ENCODE measurements at regions not wholly inside any gene's neighbourhood (a gene's known extent, or its start where the extent isn't known, plus 50 kb on each side); places are given as distances from the start of the nearest gene placed in this dataset.

DNA sequence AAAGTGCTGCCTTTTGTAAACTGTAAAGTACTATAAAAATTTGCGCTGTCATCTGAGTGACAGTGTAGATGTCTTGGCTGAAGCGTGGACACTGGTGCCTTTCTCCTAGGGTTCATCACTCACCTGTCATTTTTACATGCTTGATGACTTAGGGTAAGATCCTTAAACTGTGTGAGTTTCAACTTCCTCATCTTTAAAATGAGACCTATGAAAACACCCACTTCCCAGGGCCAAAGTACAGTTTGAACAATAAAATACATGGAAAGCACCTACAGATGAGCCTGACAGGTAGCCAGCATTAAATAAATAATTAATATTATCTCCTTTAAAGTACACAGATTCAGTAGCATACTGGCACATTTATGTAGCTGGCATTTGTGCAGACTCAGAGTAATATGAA lies 309.9 kb downstream of the CHRM3 start:
- no peaks in the 10 kb centered on the region for H3K9me2 ChIP-seq (replicated peaks; ENCODE audit: insufficient read depth, low read length)
- no peaks in the 10 kb centered on the region for H3K27me3 ChIP-seq (replicated peaks; ENCODE audit: insufficient read depth, low read length)
- H3K9me3 ChIP-seq (replicated peaks; ENCODE audit: insufficient read depth, low read length): no peaks in the 10 kb centered on the region
- H3K4me3 ChIP-seq (ENCODE audit: low read length): no peak overlapping the region
- DNase-seq: no peak
- H2AFZ ChIP-seq (ENCODE audit: low read length): no peak overlapping the region
- H3K4me2 ChIP-seq (ENCODE audit: low read depth, low read length): no peak overlapping the region
- no peaks in the 10 kb centered on the region for H3K36me3 ChIP-seq (replicated peaks; ENCODE audit: insufficient read depth, low read length)
- no peaks in the 10 kb centered on the region for H4K20me1 ChIP-seq (ENCODE audit: insufficient read depth, low read length)
- no peaks in the 10 kb centered on the region for H3K79me2 ChIP-seq (ENCODE audit: low read length)
- H3F3A ChIP-seq (ENCODE audit: insufficient read depth, low read length): no peaks in the 10 kb centered on the region
- H3K27ac ChIP-seq (ENCODE audit: low read length): no peak overlapping the region
- no peaks in the 10 kb centered on the region for H3K4me1 ChIP-seq (ENCODE audit: low read length)
- TF ChIP-seq EZH2 (optimal IDR thresholded peaks at IDR 0.05; ENCODE audit: low read depth, low read length): no peak
- no peak for TF ChIP-seq EZH2phosphoT487 (IDR thresholded peaks at IDR 0.05; ENCODE audit: low read length)
- TF ChIP-seq, protein P1, sequence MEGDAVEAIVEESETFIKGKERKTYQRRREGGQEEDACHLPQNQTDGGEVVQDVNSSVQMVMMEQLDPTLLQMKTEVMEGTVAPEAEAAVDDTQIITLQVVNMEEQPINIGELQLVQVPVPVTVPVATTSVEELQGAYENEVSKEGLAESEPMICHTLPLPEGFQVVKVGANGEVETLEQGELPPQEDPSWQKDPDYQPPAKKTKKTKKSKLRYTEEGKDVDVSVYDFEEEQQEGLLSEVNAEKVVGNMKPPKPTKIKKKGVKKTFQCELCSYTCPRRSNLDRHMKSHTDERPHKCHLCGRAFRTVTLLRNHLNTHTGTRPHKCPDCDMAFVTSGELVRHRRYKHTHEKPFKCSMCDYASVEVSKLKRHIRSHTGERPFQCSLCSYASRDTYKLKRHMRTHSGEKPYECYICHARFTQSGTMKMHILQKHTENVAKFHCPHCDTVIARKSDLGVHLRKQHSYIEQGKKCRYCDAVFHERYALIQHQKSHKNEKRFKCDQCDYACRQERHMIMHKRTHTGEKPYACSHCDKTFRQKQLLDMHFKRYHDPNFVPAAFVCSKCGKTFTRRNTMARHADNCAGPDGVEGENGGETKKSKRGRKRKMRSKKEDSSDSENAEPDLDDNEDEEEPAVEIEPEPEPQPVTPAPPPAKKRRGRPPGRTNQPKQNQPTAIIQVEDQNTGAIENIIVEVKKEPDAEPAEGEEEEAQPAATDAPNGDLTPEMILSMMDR (IDR thresholded peaks at IDR 0.05; ENCODE audit: low read length): no peak
- no peak overlapping the region for H3K9ac ChIP-seq (ENCODE audit: low read length)

DNA sequence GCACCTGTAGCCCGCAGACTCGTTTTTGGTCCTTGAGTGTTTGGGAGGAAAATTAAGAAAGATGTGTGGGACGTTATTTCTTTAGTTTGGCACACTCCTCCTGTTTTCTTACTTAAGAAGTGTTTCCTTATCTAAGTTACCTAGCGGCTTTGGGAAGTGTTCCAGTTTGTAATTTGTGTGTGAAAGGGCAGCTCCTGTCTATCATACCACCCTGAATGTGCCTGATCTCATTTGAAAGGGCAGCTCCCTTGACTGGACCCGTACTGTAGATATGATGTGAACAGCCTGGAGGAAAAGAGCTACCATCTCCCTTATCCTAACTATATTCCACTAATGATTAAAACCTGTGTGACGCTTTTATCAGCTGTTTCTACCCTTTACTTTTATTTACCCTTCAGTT lies 314.3 kb downstream of the CHRM3 start:
- H3F3A ChIP-seq (ENCODE audit: insufficient read depth, low read length): no peaks in the 10 kb centered on the region
- no peak overlapping the region for H3K9ac ChIP-seq (ENCODE audit: low read length)
- no peak overlapping the region for H2AFZ ChIP-seq (ENCODE audit: low read length)
- H3K9me3 ChIP-seq (replicated peaks; ENCODE audit: insufficient read depth, low read length): no peaks in the 10 kb centered on the region
- TF ChIP-seq EZH2phosphoT487 (IDR thresholded peaks at IDR 0.05; ENCODE audit: low read length): no peak
- TF ChIP-seq EZH2 (optimal IDR thresholded peaks at IDR 0.05; ENCODE audit: low read depth, low read length): no peak
- TF ChIP-seq, protein P1 (IDR thresholded peaks at IDR 0.05; ENCODE audit: low read length): no peak
- no peak overlapping the region for H3K27ac ChIP-seq (ENCODE audit: low read length)
- H3K9me2 ChIP-seq (replicated peaks; ENCODE audit: insufficient read depth, low read length): no peaks in the 10 kb centered on the region
- H3K36me3 ChIP-seq (replicated peaks; ENCODE audit: insufficient read depth, low read length): no peaks in the 10 kb centered on the region
- no peak overlapping the region for H3K4me2 ChIP-seq (ENCODE audit: low read depth, low read length)
- no peaks in the 10 kb centered on the region for H3K4me1 ChIP-seq (ENCODE audit: low read length)
- H3K79me2 ChIP-seq (ENCODE audit: low read length): no peaks in the 10 kb centered on the region
- no peak for DNase-seq
- no peaks in the 10 kb centered on the region for H3K27me3 ChIP-seq (replicated peaks; ENCODE audit: insufficient read depth, low read length)
- no peak overlapping the region for H3K4me3 ChIP-seq (ENCODE audit: low read length)
- H4K20me1 ChIP-seq (ENCODE audit: insufficient read depth, low read length): no peaks in the 10 kb centered on the region

DNA sequence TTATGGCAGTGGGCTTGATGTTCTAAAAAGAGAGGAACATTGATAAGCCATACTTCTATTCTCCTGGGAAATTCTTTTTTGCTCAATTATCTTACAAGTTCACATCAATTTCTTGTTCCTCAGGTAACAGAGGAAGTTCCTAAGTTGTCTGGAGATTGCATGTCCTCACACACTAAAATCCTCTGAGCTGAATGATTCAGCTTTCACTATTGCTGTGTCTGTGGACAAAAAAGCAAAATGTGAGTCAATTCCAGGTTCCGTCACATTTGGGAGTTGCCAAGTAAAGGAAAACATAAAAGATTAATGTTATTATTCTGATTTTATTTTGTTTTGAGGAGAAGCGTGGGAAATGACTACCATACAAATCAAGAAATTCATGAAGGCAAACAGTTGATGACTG lies 316.7 kb downstream of the CHRM3 start:
- no peak for DNase-seq
- Histone ChIP-seq H3F3A (ENCODE audit: insufficient read depth, low read length) (no peaks in the 10 kb centered on the region), H3K9me3 (replicated peaks; ENCODE audit: insufficient read depth, low read length) (no peaks in the 10 kb centered on the region), H3K4me3 (ENCODE audit: low read length) (no peak overlapping the region), H3K79me2 (ENCODE audit: low read length) (0 out of 2 replicates have a peak, but pooled peaks cover under 1% of the 10 kb centered on the region), H3K4me1 (ENCODE audit: low read length) (peaks cover 3% of the 10 kb centered on the region), H3K36me3 (replicated peaks; ENCODE audit: insufficient read depth, low read length) (no peaks in the 10 kb centered on the region), H3K27me3 (replicated peaks; ENCODE audit: insufficient read depth, low read length) (no peaks in the 10 kb centered on the region), H3K4me2 (ENCODE audit: low read depth, low read length) (no peak overlapping the region), H2AFZ (ENCODE audit: low read length) (no peak overlapping the region), H4K20me1 (ENCODE audit: insufficient read depth, low read length) (no peaks in the 10 kb centered on the region), H3K27ac (ENCODE audit: low read length) (no peak overlapping the region), H3K9ac (ENCODE audit: low read length) (no peak overlapping the region), H3K9me2 (replicated peaks; ENCODE audit: insufficient read depth, low read length) (no peaks in the 10 kb centered on the region)
- TF ChIP-seq, protein P1 (IDR thresholded peaks at IDR 0.05; ENCODE audit: low read length): no peak
- TF ChIP-seq EZH2phosphoT487 (IDR thresholded peaks at IDR 0.05; ENCODE audit: low read length) (no peak), EZH2 (optimal IDR thresholded peaks at IDR 0.05; ENCODE audit: low read depth, low read length) (no peak)
